GM18909 (cell line): ENCODE measurements at regions not wholly inside any gene's neighbourhood (a gene's known extent, or its start where the extent isn't known, plus 50 kb on each side); places are given as distances from the start of the nearest gene placed in this dataset.

Experiments
- ATAC-seq: cut with Tn5 transposase; IDR thresholded peaks from one replicate; pipeline ENCODE4 v1.9.1; 2021; ENCODE audit warnings: mild to moderate bottlenecking; ENCODE audit not compliant: unreplicated experiment, poor library complexity

GRCh38 chr16:18062713-18063112 is 273.8 kb downstream of the NPIPA8 start:
- ATAC-seq, result no peak

GRCh38 chr16:18060351-18060750 is 276.2 kb downstream of the NPIPA8 start:
- no peak for ATAC-seq

GRCh38 chr16:18059577-18059976 is 277.0 kb downstream of the NPIPA8 start:
- no peak for ATAC-seq

- no peak for ATAC-seq
Observed at GRCh38 chr16:18059089-18059488, 277.4 kb downstream of the NPIPA8 start.

- no peak for ATAC-seq
Observed at GRCh38 chr16:18055411-18055916, 281.1 kb downstream of the NPIPA8 start.

GRCh38 chr16:18050777-18051176 is 285.8 kb downstream of the NPIPA8 start:
- ATAC-seq, result no peak

GRCh38 chr16:18050234-18050633 is 286.3 kb downstream of the NPIPA8 start:
- ATAC-seq, result no peak

- no peak for ATAC-seq
Observed at GRCh38 chr16:18049547-18050133, 286.9 kb downstream of the NPIPA8 start.

GRCh38 chr16:18048853-18049546 is 287.5 kb downstream of the NPIPA8 start:
- no peak for ATAC-seq

- no peak for ATAC-seq
Observed at GRCh38 chr16:18047761-18048160, 288.8 kb downstream of the NPIPA8 start.

- ATAC-seq, result no peak
Observed at GRCh38 chr16:18045356-18045755, 291.2 kb downstream of the NPIPA8 start.

GRCh38 chr16:18041864-18042834 is 294.4 kb downstream of the NPIPA8 start:
- ATAC-seq, result no peak

GRCh38 chr16:18039931-18040330 is 296.6 kb downstream of the NPIPA8 start:
- ATAC-seq, result no peak

GRCh38 chr16:18037051-18037450 is 299.5 kb downstream of the NPIPA8 start:
- ATAC-seq, result no peak

GRCh38 chr16:18024611-18025010 is 311.9 kb downstream of the NPIPA8 start:
- ATAC-seq, result no peak

GRCh38 chr16:18018376-18018775 is 318.2 kb downstream of the NPIPA8 start:
- no peak for ATAC-seq

GRCh38 chr16:18013863-18014262 is 322.7 kb downstream of the NPIPA8 start:
- no peak for ATAC-seq

- no peak for ATAC-seq
Observed at GRCh38 chr16:18008356-18008755, 328.2 kb downstream of the NPIPA8 start.

GRCh38 chr16:18003033-18003432 is 333.5 kb downstream of the NPIPA8 start:
- no peak for ATAC-seq

GRCh38 chr16:17998996-17999395 is 337.5 kb downstream of the NPIPA8 start:
- ATAC-seq, result no peak

GRCh38 chr16:17998550-17998949 is 338.0 kb downstream of the NPIPA8 start:
- ATAC-seq, result no peak
